ENCODE measurements at regions not wholly inside any gene's neighbourhood (a gene's known extent, or its start where the extent isn't known, plus 50 kb on each side); places are given as distances from the start of the nearest gene placed in this dataset.

- H3K4me3 ChIP-seq: no peak overlapping the region
- WGBS, 3 donors: 61 to 76% (median 76%) methylated on average over 1 of the region's 1 CpG
- H3K9me3 ChIP-seq: no peaks in the 10 kb centered on the region
- DNase-seq (no peak), ATAC-seq (no peak)
- no peaks in the 10 kb centered on the region for H3K4me1 ChIP-seq
- no peaks in the 10 kb centered on the region for H3K27me3 ChIP-seq (ENCODE audit: insufficient read depth in 3 of 3, low read length in 2 of 3)
- TF ChIP-seq CTCF (IDR thresholded peaks at IDR 0.05): no peak
- intact Hi-C loops (cut with DNase I): no loop called here
- no peaks in the 10 kb centered on the region for H3K36me3 ChIP-seq (ENCODE audit: insufficient read depth in 1 of 2, low read depth in 1 of 2)
- no peak overlapping the region for H3K27ac ChIP-seq
Observed at GRCh38 chr3:148494451-148494850, 203.3 kb upstream of the AGTR1 start.

- no peak for ATAC-seq
- no peak for DNase-seq
- Histone ChIP-seq H3K27ac (no peak overlapping the region), H3K4me3 (no peak overlapping the region), H3K4me1 (no peaks in the 10 kb centered on the region), H3K9me3 (no peaks in the 10 kb centered on the region), H3K36me3 (ENCODE audit: insufficient read depth in 1 of 2, low read depth in 1 of 2) (no peaks in the 10 kb centered on the region), H3K27me3 (ENCODE audit: insufficient read depth in 3 of 3, low read length in 2 of 3) (no peaks in the 10 kb centered on the region)
- TF ChIP-seq CTCF (IDR thresholded peaks at IDR 0.05): no peak
- intact Hi-C loops (cut with DNase I): no loop called here
Observed at GRCh38 chr3:148500881-148501280, 196.8 kb upstream of the AGTR1 start.

- ATAC-seq (no peak), DNase-seq (no peak)
- no peak for TF ChIP-seq CTCF (IDR thresholded peaks at IDR 0.05)
- Histone ChIP-seq H3K27ac (no peak overlapping the region), H3K36me3 (ENCODE audit: insufficient read depth in 1 of 2, low read depth in 1 of 2) (no peaks in the 10 kb centered on the region), H3K9me3 (no peaks in the 10 kb centered on the region), H3K4me3 (no peak overlapping the region), H3K27me3 (ENCODE audit: insufficient read depth in 3 of 3, low read length in 2 of 3) (no peaks in the 10 kb centered on the region), H3K4me1 (no peaks in the 10 kb centered on the region)
- intact Hi-C loops (cut with DNase I): no loop called here
Observed at GRCh38 chr3:148510116-148510515, 187.6 kb upstream of the AGTR1 start.

DNA sequence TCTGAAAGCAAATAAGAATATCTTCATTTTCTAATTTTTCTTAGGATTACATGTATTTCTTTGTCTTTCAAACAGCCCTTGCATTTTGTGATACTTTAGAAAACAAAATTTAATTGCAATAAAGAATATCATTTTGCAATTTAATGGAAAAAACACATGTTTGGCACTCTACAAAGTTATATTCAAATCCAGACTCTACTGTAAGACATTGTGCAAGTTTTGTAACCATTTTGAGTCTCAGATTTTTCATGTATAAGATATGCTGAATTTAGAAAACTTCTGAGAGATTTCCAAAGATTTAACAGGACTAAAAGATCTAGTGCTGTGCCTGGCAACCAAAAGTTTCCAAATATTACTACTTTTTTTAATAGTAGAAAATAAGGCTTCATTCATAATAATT lies 187.1 kb upstream of the AGTR1 start:
- ATAC-seq: no peak
- intact Hi-C loops (cut with DNase I): no loop called here
- no peak for TF ChIP-seq CTCF (IDR thresholded peaks at IDR 0.05)

DNA sequence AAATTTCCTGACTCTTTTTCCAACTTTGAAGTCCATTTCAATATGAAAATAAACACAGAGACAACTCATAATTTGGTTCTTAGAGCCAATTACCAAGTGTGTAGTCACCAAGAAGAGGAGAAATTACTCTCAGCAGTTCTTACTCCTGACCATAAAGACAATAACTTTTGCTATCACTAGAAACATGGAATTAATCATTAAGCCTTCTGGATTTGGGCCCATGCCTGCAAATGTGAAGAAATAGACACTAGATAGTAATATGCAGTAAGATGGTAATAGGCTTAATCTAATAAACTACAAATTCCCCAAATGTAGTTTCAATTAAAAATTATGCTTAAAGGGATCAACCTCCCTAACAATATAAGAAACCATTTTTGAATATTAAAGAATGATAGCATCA lies 185.1 kb upstream of the AGTR1 start:
- intact Hi-C loops (cut with DNase I): no loop called here
- no peak for TF ChIP-seq CTCF (IDR thresholded peaks at IDR 0.05)
- Histone ChIP-seq H3K27me3 (ENCODE audit: insufficient read depth in 3 of 3, low read length in 2 of 3) (no peaks in the 10 kb centered on the region), H3K4me1 (no peaks in the 10 kb centered on the region), H3K27ac (no peak overlapping the region), H3K4me3 (no peak overlapping the region), H3K9me3 (no peaks in the 10 kb centered on the region), H3K36me3 (ENCODE audit: insufficient read depth in 1 of 2, low read depth in 1 of 2) (no peaks in the 10 kb centered on the region)
- no peak for DNase-seq
- ATAC-seq: no peak

More for the DNA sequence above, 187.1 kb upstream of the AGTR1 start:
- no peak for DNase-seq
- H3K27me3 ChIP-seq (ENCODE audit: insufficient read depth in 3 of 3, low read length in 2 of 3): no peaks in the 10 kb centered on the region
- no peaks in the 10 kb centered on the region for H3K36me3 ChIP-seq (ENCODE audit: insufficient read depth in 1 of 2, low read depth in 1 of 2)
- H3K4me3 ChIP-seq: no peak overlapping the region
- no peaks in the 10 kb centered on the region for H3K9me3 ChIP-seq
- H3K27ac ChIP-seq: no peak overlapping the region
- H3K4me1 ChIP-seq: no peaks in the 10 kb centered on the region
